DOHH2 (cell line): ENCODE measurements at regions not wholly inside any gene's neighbourhood (a gene's known extent, or its start where the extent isn't known, plus 50 kb on each side); places are given as distances from the start of the nearest gene placed in this dataset.

Experiments
- CTCF ChIP-seq: fragments of 200-600 bp; sonication (generic); IDR thresholded peaks from one replicate; pipeline ENCODE4 v1.5.1; 2014; ENCODE audit warnings: antibody characterized with exemption, mild to moderate bottlenecking, low read depth, low read length; ENCODE audit not compliant: poor library complexity, severe bottlenecking
- EZH2phosphoT487 ChIP-seq: fragments of 200-600 bp; sonication (generic); IDR thresholded peaks from 2 replicates; pipeline ENCODE4 v1.6.1; 2017; ENCODE audit warnings: borderline replicate concordance, mild to moderate bottlenecking, antibody characterized with exemption, low read length, moderate library complexity, mixed read lengths

- TF ChIP-seq CTCF (no peak), EZH2phosphoT487 (no peak)
These were observed 688.9 kb downstream of the GBE1 start for GRCh38 chr3:81072591-81072990.
